ENCODE measurements at regions not wholly inside any gene's neighbourhood (a gene's known extent, or its start where the extent isn't known, plus 50 kb on each side); places are given as distances from the start of the nearest gene placed in this dataset.

DNA sequence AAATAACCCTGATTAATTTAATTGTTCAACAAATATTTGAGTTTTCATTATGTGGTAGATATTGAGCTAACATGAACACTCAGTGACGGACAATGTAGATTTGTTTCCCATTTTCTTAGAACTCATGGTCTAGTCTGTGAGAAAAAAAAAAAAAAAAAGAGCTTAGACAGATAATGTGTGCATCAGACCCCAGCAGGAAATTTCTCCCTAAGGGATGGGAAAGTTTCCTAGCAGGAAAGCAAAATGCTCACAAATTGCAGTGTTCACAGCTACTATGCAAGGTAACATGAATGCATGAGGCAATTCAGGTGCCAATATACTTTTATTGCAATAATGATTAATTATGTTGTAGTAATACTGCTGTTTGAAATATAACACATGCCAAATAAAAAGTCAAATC lies 843.2 kb upstream of the SLIT2 start:
- WGBS (ENCODE audit: extremely low coverage, insufficient read length, low lambda C conversion rate) = no CpG with 5 or more reads among the region's 1 CpG

More for the DNA sequence above, 843.2 kb upstream of the SLIT2 start:
- H4K20me1 ChIP-seq (ENCODE audit: control insufficient read depth, insufficient read depth, insufficient read length) = no peaks in the 10 kb centered on the region
- H3K27ac ChIP-seq (ENCODE audit: insufficient read length, low read depth, low read length) = no peak overlapping the region
- H3K27me3 ChIP-seq (ENCODE audit: insufficient read depth, low read length) = no peaks in the 10 kb centered on the region
- Mint-ChIP-seq H3K27ac (no peak overlapping the region), H3K27me3 (ENCODE audit: low read depth) (no peaks in the 10 kb centered on the region), H3K9me3 (no peaks in the 10 kb centered on the region), H3K36me3 (ENCODE audit: insufficient read depth in 1 of 3, low read depth in 3 of 3) (no peaks in the 10 kb centered on the region), H3K4me1 (no peaks in the 10 kb centered on the region), H3K4me3 (no peak overlapping the region)
- no peaks in the 10 kb centered on the region for H3K4me1 ChIP-seq (ENCODE audit: insufficient read depth, low read length)
- no peaks in the 10 kb centered on the region for H3K9me3 ChIP-seq (ENCODE audit: control insufficient read depth, low read depth, low read length)
- no peak overlapping the region for H3K4me2 ChIP-seq (ENCODE audit: insufficient read depth, insufficient read length, low read length)
- no peaks in the 10 kb centered on the region for H3K79me1 ChIP-seq (ENCODE audit: insufficient read depth, low read depth, low read length, poor library complexity, severe bottlenecking)
- H2BK5ac ChIP-seq (ENCODE audit: insufficient read length, low read length) = no peak overlapping the region
- H3K14ac ChIP-seq (ENCODE audit: insufficient read depth, low read length) = no peak overlapping the region
- no peak overlapping the region for H2BK15ac ChIP-seq (ENCODE audit: low read depth, low read length)
- H2BK120ac ChIP-seq (ENCODE audit: low read depth, low read length, poor library complexity, severe bottlenecking) = no peak overlapping the region
- no peak overlapping the region for H3K4ac ChIP-seq (ENCODE audit: low read depth, low read length)
- H3K23ac ChIP-seq (ENCODE audit: insufficient read length, low read depth, low read length) = no peak overlapping the region
- no peak overlapping the region for H3K9ac ChIP-seq (ENCODE audit: extremely low read depth, insufficient read length, low read length)
- no peak overlapping the region for H2AK5ac ChIP-seq (ENCODE audit: insufficient read length, low read length)
- no peak overlapping the region for H3K18ac ChIP-seq (ENCODE audit: insufficient read length, low read depth, low read length)
- no peak overlapping the region for H2AFZ ChIP-seq (ENCODE audit: low read length)
- H3K79me2 ChIP-seq (ENCODE audit: insufficient read depth, low read length) = no peaks in the 10 kb centered on the region
- TF ChIP-seq, protein P1, sequence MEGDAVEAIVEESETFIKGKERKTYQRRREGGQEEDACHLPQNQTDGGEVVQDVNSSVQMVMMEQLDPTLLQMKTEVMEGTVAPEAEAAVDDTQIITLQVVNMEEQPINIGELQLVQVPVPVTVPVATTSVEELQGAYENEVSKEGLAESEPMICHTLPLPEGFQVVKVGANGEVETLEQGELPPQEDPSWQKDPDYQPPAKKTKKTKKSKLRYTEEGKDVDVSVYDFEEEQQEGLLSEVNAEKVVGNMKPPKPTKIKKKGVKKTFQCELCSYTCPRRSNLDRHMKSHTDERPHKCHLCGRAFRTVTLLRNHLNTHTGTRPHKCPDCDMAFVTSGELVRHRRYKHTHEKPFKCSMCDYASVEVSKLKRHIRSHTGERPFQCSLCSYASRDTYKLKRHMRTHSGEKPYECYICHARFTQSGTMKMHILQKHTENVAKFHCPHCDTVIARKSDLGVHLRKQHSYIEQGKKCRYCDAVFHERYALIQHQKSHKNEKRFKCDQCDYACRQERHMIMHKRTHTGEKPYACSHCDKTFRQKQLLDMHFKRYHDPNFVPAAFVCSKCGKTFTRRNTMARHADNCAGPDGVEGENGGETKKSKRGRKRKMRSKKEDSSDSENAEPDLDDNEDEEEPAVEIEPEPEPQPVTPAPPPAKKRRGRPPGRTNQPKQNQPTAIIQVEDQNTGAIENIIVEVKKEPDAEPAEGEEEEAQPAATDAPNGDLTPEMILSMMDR (conservative IDR thresholded peaks at IDR 0.05) = no peak
- H3T11ph ChIP-seq (ENCODE audit: low read length) = no peak overlapping the region
- no peaks in the 10 kb centered on the region for H3K23me2 ChIP-seq (ENCODE audit: insufficient read length, low read depth, low read length, poor library complexity, severe bottlenecking)
- no peak overlapping the region for H2BK20ac ChIP-seq (ENCODE audit: low read depth, low read length, poor library complexity, severe bottlenecking)
- H3K56ac ChIP-seq (ENCODE audit: insufficient read length, low read depth, low read length) = no peak overlapping the region
- H4K91ac ChIP-seq (ENCODE audit: insufficient read length, low read depth, low read length) = no peak overlapping the region
- no peak overlapping the region for H4K5ac ChIP-seq (ENCODE audit: insufficient read length, low read depth, low read length)
- DNase-seq = no peak
- H4K8ac ChIP-seq (replicated peaks; ENCODE audit: insufficient read length, low read depth, low read length) = no peak overlapping the region
- H2BK12ac ChIP-seq (ENCODE audit: insufficient read length, low read depth, low read length) = no peak overlapping the region
